NCI-H510A treated with DMSO at 0.1 percent for 48 hours (cell line): ENCODE measurements at regions not wholly inside any gene's neighbourhood (a gene's known extent, or its start where the extent isn't known, plus 50 kb on each side); places are given as distances from the start of the nearest gene placed in this dataset.
"Not testable (repeated sequence)": the region's sequence is repeated elsewhere in the genome, so short reads cannot be mapped to it uniquely, and the experiment has no call there.

Source experiments
- DNase-seq: peaks from one replicate; lab custom pipeline; 2025; lab: John Stamatoyannopoulos, UW

- no peak for DNase-seq
Observed at GRCh38 chr6:10180138-10181074, 234.5 kb downstream of the TFAP2A start.

GRCh38 chr6:10177704-10178103 is 237.2 kb downstream of the TFAP2A start:
- no peak for DNase-seq

GRCh38 chr6:10175362-10175761 is 239.5 kb downstream of the TFAP2A start:
- DNase-seq, result no peak

GRCh38 chr6:10174761-10175160 is 240.1 kb downstream of the TFAP2A start:
- no peak for DNase-seq

- DNase-seq, result no peak
Observed at GRCh38 chr6:10174056-10174455, 240.8 kb downstream of the TFAP2A start.

GRCh38 chr6:10171706-10172105 is 243.2 kb downstream of the TFAP2A start:
- not testable (repeated sequence) for DNase-seq

- DNase-seq, result no peak
Observed at GRCh38 chr6:10170816-10171215, 244.1 kb downstream of the TFAP2A start.

- no peak for DNase-seq
Observed at GRCh38 chr6:10166031-10166430, 248.8 kb downstream of the TFAP2A start.

GRCh38 chr6:10163203-10163962 is 251.5 kb downstream of the TFAP2A start:
- DNase-seq, result no peak

- no peak for DNase-seq
Observed at GRCh38 chr6:10156875-10157274, 258.0 kb downstream of the TFAP2A start.

- no peak for DNase-seq
Observed at GRCh38 chr6:10154251-10154650, 260.6 kb downstream of the TFAP2A start.

- no peak for DNase-seq
Observed at GRCh38 chr6:10151144-10151915, 263.5 kb downstream of the TFAP2A start.

GRCh38 chr6:10149603-10150002 is 265.3 kb downstream of the TFAP2A start:
- no peak for DNase-seq

GRCh38 chr6:10146715-10147451 is 268.0 kb downstream of the TFAP2A start:
- no peak for DNase-seq

- no peak for DNase-seq
Observed at GRCh38 chr6:10144772-10145171, 270.1 kb downstream of the TFAP2A start.

- no peak for DNase-seq
Observed at GRCh38 chr6:10141746-10142443, 273.0 kb downstream of the TFAP2A start.

GRCh38 chr6:10140824-10141223 is 274.1 kb downstream of the TFAP2A start:
- DNase-seq, result no peak

GRCh38 chr6:10140136-10140535 is 274.7 kb downstream of the TFAP2A start:
- DNase-seq, result no peak

- no peak for DNase-seq
Observed at GRCh38 chr6:10138917-10139316, 276.0 kb downstream of the TFAP2A start.

GRCh38 chr6:10136636-10137035 is 278.2 kb downstream of the TFAP2A start:
- no peak for DNase-seq

- not testable (repeated sequence) for DNase-seq
Observed at GRCh38 chr6:10134185-10134584, 280.7 kb downstream of the TFAP2A start.
